A549 (cell line): ENCODE measurements at regions not wholly inside any gene's neighbourhood (a gene's known extent, or its start where the extent isn't known, plus 50 kb on each side); places are given as distances from the start of the nearest gene placed in this dataset.
A peak's percentile ranks its signal among the peaks of the same experiment; 100 is the strongest.

Experiments
- ATAC-seq, 2 experiments: fragments of 200-7000 bp in 1 of 2; fragments of >200 bp in 1 of 2; cut with Nextera tagmentation in 1 of 2; cut with Tn5 transposase in 1 of 2; 3 replicates each; pipeline versions ENCODE4 v1.8.0 to v1.9.1; 2018 to 2020; ENCODE audit warnings: mild to moderate bottlenecking in 1 of 2, moderate library complexity in 1 of 2
- CTCF ChIA-PET: fragments of 300-600 bp; sonication (Branson Sonifier 250); formaldehyde crosslinking; extraction: SDS; loops from one replicate; lab custom pipeline; 2021; ENCODE audit warnings: antibody characterized with exemption, inconsistent platforms; lab: Yijun Ruan, JAX
- POLR2A ChIA-PET: fragments of 350-600 bp; formaldehyde crosslinking; extraction: SDS; loops from one replicate; lab custom pipeline; 2021; ENCODE audit warnings: antibody characterized with exemption, inconsistent platforms; lab: Yijun Ruan, JAX
- DNase-seq, 2 experiments: peaks; one replicate each; pipeline versions ENCODE4 v3.0.0 to v3.0.0-alpha.2; 2011 to 2016; ENCODE audit warnings: low read depth in 1 of 2, low spot score in 1 of 2
- FAIRE-seq: peaks from 2 replicates; lab custom pipeline; 2011; peaks lifted over from hg19 to GRCh38; lab: Jason Lieb, UNC
- H3K27ac ChIP-seq, 2 experiments: fragments of >200 bp; sonication (Bioruptor Twin); formaldehyde crosslinking; 3 replicates each; pipeline ENCODE4 v1.5.1; 2016 to 2017
- H3K4me1 ChIP-seq: fragments of >200 bp; sonication (Bioruptor Twin); formaldehyde crosslinking; 3 replicates; pipeline ENCODE4 v1.6.1; 2016
- H3K4me2 ChIP-seq: fragments of >200 bp; sonication (Bioruptor Twin); formaldehyde crosslinking; 3 replicates; pipeline ENCODE4 v1.6.1; 2016
- H3K4me3 ChIP-seq: fragments of >200 bp; sonication (Bioruptor Twin); formaldehyde crosslinking; 3 replicates; pipeline ENCODE4 v1.5.1; 2016
- H3K9me3 ChIP-seq: fragments of >200 bp; sonication (Bioruptor Twin); formaldehyde crosslinking; 3 replicates; pipeline ENCODE4 v1.6.1; 2016
- BHLHE40 ChIP-seq: IDR thresholded peaks from 2 replicates; pipeline ENCODE4 v1.6.1; 2012; ENCODE audit warnings: low read depth, low read length, inconsistent platforms
- EHF ChIP-seq: fragments of 250-450 bp; sonication (Bioruptor Pico); IDR thresholded peaks from 2 replicates; pipeline ENCODE4 v1.5.0; 2020; ENCODE audit warnings: mild to moderate bottlenecking
- ESRRA ChIP-seq: fragments of 150-350 bp; IDR thresholded peaks from 2 replicates; pipeline ENCODE4 v1.6.1; 2014; ENCODE audit warnings: mild to moderate bottlenecking, low read length, borderline replicate concordance
- FOSL2 ChIP-seq, 2 experiments: fragments of 450-650 bp in 1 of 2; fragments of >200 bp in 1 of 2; sonication (Bioruptor Twin) in 1 of 2; formaldehyde crosslinking; IDR thresholded peaks; 2 replicates each; pipeline versions ENCODE4 v1.5.0 to v1.6.1; 2016 to 2020; ENCODE audit warnings: mild to moderate bottlenecking in 1 of 2, moderate library complexity in 1 of 2
- HOXB13 ChIP-seq: fragments of 250-450 bp; sonication (Bioruptor Pico); IDR thresholded peaks from 2 replicates; pipeline ENCODE4 v1.5.0; 2020; ENCODE audit warnings: low read depth, mild to moderate bottlenecking, moderate library complexity
- JUN ChIP-seq, 2 experiments: fragments of >200 bp; sonication (Bioruptor Twin); formaldehyde crosslinking; IDR thresholded peaks; 2 replicates in 1 of 2; 3 replicates in 1 of 2; pipeline ENCODE4 v1.6.1; 2016 to 2017
- JUNB ChIP-seq: fragments of >200 bp; sonication (Bioruptor Twin); formaldehyde crosslinking; IDR thresholded peaks from 2 replicates; pipeline ENCODE4 v1.6.1; 2016
- MAFK ChIP-seq: fragments of 450-650 bp; IDR thresholded peaks from 2 replicates; pipeline ENCODE4 v1.6.1; 2014; ENCODE audit not compliant: partially characterized antibody
- MYC ChIP-seq: IDR thresholded peaks from 2 replicates; pipeline ENCODE4 v1.6.1; 2012; ENCODE audit warnings: mild to moderate bottlenecking, inconsistent platforms, low read length, improper control_type of control experiment, borderline replicate concordance
- RFX5 ChIP-seq: fragments of 450-650 bp; IDR thresholded peaks from 2 replicates; pipeline ENCODE4 v1.7.1; 2014; ENCODE audit warnings: antibody characterized with exemption, mild to moderate bottlenecking, moderate library complexity
- RNF2 ChIP-seq: fragments of 200-600 bp; sonication (generic); IDR thresholded peaks from 2 replicates; pipeline ENCODE4 v1.6.1; 2016; ENCODE audit warnings: low read depth, mild to moderate bottlenecking, antibody characterized with exemption, moderate library complexity, borderline replicate concordance
- SMC3 ChIP-seq: fragments of >200 bp; sonication (Bioruptor Twin); formaldehyde crosslinking; IDR thresholded peaks from 3 replicates; pipeline ENCODE4 v1.6.1; 2018; ENCODE audit warnings: inconsistent platforms
- TFCP2L1 ChIP-seq: fragments of 250-450 bp; sonication (Bioruptor Pico); IDR thresholded peaks from 2 replicates; pipeline ENCODE4 v1.5.0; 2021; ENCODE audit warnings: mild to moderate bottlenecking
- ZNF302 ChIP-seq: fragments of 250-450 bp; sonication (Bioruptor Pico); IDR thresholded peaks from 2 replicates; pipeline ENCODE4 v1.9.0; 2021; ENCODE audit warnings: inconsistent platforms, mild to moderate bottlenecking, moderate library complexity
- ZSCAN20 ChIP-seq: fragments of 250-450 bp; sonication (Bioruptor Pico); IDR thresholded peaks from 2 replicates; pipeline ENCODE4 v1.8.0; 2022; ENCODE audit warnings: mild to moderate bottlenecking, moderate library complexity
- WGBS: methylation state at CpG from one replicate; pipeline ENCODE4 v1.1.6; 2017; ENCODE audit errors: missing lambda C conversion rate; 5-methylcytosine and 5-hydroxymethylcytosine counted together
- TF ChIP-seq, protein P1 (sequence below): fragments of 200-600 bp; sonication (generic); IDR thresholded peaks from 2 replicates; pipeline ENCODE4 v1.6.1; 2016; ENCODE audit warnings: antibody characterized with exemption, mild to moderate bottlenecking, moderate library complexity
- TF ChIP-seq, protein P2 (sequence below): fragments of 250-450 bp; sonication (Bioruptor Pico); IDR thresholded peaks from 2 replicates; pipeline ENCODE4 v1.5.0; 2020; ENCODE audit warnings: low read depth, mild to moderate bottlenecking, moderate library complexity

DNA sequence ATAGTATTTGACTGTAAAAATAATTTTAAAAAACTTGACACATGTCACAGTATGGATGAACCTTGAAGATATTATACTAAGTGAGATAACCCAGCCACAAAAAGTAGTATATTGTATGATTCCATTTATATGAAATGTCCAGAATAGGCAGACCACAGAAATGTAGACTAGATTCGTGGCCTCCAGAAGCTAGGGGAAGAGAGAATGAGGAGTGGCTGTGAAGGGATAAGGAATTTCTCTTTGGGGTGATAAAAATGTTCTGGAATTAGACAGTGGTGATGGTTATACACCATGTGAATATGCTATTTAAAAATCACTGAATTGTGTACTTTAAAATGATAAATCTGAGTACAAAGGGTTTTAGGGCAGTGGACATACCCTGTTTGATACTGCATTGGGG, 253.1 kb upstream of the DYNLRB2 start:
- CTCF ChIA-PET: interaction anchor here (1.8 kb wide), 1 partner anchor 18 kb away, joined by 3 read pairs; no protein-coding TSS in a partner anchor

DNA sequence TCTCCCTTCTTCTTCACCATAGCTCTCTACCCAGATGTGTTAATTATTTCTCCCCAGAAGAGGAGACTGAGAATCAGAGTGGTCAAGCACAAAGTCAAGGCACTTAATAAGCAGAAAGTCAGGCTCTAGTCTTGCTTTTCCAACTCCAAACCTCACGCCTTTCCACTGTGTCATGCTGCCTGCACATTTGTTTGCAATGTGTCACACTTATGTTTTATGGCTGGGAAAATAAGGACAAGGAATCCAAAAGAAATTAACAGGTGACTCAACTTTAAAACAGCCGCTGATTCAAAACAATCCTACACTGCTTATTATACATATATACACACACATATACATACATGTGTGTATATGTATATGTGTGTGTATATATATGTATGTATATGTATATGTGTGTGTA, 255.7 kb upstream of the DYNLRB2 start:
- DNase-seq: peak in 1 of 2 experiments; percentile 42
- Histone ChIP-seq H3K4me3 (no peak overlapping the region), H3K4me1 (peaks cover 9% of the 10 kb centered on the region), H3K4me2 (peak overlapping the region; percentile 27; the same call in 1 of the 3 replicates), H3K9me3 (no peaks in the 10 kb centered on the region), H3K27ac (peak overlapping the region in 1 of 2 experiments; percentile 14; a peak in 1 of 6 replicates)
- TF ChIP-seq JUNB (0 out of 2 replicates have a peak, but pooled peaks have one; percentile 25), JUN (IDR thresholded peaks at IDR 0.05) (no peak), ZNF302 (CRISPR knock-in tag) (no peak), ZSCAN20 (no peak), FOSL2 (IDR thresholded peaks at IDR 0.05) (0 out of 2 replicates have a peak, but pooled peaks have one; percentile 20), FOSL2 (CRISPR knock-in tag; IDR thresholded peaks at IDR 0.05) (peak; percentile 62), TFCP2L1 (CRISPR knock-in tag) (no peak)
- ATAC-seq: peak; percentile 56 to 71; a peak in 3 of 6 replicates
- WGBS: 4% methylated on average over 2 of the region's 2 CpGs
- no peak for FAIRE-seq
- ChIA-PET CTCF (no interaction called here), POLR2A (no interaction called here)

More for the DNA sequence above, 253.1 kb upstream of the DYNLRB2 start:
- POLR2A ChIA-PET: no interaction called here
- no peak for TF ChIP-seq ESRRA
- no peak for TF ChIP-seq MYC
- TF ChIP-seq SMC3: no peak
- no peak for TF ChIP-seq RNF2
- TF ChIP-seq EHF (CRISPR knock-in tag): no peak
- TF ChIP-seq, protein P1, sequence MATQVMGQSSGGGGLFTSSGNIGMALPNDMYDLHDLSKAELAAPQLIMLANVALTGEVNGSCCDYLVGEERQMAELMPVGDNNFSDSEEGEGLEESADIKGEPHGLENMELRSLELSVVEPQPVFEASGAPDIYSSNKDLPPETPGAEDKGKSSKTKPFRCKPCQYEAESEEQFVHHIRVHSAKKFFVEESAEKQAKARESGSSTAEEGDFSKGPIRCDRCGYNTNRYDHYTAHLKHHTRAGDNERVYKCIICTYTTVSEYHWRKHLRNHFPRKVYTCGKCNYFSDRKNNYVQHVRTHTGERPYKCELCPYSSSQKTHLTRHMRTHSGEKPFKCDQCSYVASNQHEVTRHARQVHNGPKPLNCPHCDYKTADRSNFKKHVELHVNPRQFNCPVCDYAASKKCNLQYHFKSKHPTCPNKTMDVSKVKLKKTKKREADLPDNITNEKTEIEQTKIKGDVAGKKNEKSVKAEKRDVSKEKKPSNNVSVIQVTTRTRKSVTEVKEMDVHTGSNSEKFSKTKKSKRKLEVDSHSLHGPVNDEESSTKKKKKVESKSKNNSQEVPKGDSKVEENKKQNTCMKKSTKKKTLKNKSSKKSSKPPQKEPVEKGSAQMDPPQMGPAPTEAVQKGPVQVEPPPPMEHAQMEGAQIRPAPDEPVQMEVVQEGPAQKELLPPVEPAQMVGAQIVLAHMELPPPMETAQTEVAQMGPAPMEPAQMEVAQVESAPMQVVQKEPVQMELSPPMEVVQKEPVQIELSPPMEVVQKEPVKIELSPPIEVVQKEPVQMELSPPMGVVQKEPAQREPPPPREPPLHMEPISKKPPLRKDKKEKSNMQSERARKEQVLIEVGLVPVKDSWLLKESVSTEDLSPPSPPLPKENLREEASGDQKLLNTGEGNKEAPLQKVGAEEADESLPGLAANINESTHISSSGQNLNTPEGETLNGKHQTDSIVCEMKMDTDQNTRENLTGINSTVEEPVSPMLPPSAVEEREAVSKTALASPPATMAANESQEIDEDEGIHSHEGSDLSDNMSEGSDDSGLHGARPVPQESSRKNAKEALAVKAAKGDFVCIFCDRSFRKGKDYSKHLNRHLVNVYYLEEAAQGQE: no peak
- TF ChIP-seq BHLHE40: no peak
- no peak for TF ChIP-seq HOXB13 (CRISPR knock-in tag)
- no peak for TF ChIP-seq RFX5
- Histone ChIP-seq H3K4me1 (peaks cover 9% of the 10 kb centered on the region), H3K4me2 (no peak overlapping the region), H3K27ac (no peak overlapping the region), H3K9me3 (no peaks in the 10 kb centered on the region), H3K4me3 (no peak overlapping the region)
- DNase-seq: no peak
- 34% methylated on average over 1 of the region's 1 CpG for WGBS
- ATAC-seq: no peak
- FAIRE-seq: no peak

DNA sequence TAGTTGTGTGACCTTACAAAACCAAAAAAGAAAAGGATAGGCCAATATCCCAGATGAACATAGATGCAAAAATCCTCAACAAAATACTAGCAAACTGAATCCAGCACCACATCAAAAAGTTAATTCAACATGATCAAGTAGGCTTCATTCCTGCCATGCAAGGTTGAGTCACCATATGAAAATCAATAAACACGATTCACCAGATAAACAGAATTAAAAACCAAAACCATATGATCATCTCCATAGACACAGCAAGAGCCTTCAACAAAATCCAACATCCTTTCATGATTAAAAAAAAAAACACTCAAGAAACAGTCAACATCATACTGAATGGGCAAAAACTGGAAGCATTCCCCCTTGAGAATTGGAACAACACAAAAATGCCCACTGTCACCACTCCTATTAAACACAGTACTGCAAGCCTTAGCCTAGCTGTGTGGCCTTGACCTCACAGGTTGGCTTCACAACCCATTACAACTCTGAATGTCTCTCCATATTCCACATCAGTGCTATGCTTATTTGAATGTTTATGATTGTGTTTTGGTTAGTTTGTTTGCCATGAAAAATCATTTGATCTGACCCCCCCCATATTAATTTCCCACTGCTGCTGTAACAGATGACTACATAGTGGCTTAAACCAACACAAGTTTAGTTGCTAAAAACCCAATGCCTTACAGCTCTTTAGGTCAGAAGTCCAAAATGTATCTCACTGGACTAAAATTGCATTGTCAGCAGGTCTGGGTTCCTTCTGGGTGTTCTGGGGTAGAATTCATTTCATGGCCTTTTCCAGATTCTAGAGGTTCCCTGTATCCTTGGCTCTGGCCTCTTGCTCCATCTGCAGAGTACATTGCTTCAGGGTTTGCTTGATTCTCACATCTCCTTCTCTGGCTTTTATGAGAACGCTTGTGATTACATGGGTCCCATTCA, 257.1 kb upstream of the DYNLRB2 start:
- 43% methylated on average over 2 of the region's 2 CpGs for WGBS
- Histone ChIP-seq H3K4me2 (no peak overlapping the region), H3K4me3 (no peak overlapping the region), H3K9me3 (no peaks in the 10 kb centered on the region), H3K27ac (no peak overlapping the region), H3K4me1 (peaks cover 9% of the 10 kb centered on the region)
- POLR2A ChIA-PET: no interaction called here
- ATAC-seq (no peak), FAIRE-seq (no peak), DNase-seq (no peak)
- CTCF ChIA-PET: no interaction called here
- TF ChIP-seq, protein P2, sequence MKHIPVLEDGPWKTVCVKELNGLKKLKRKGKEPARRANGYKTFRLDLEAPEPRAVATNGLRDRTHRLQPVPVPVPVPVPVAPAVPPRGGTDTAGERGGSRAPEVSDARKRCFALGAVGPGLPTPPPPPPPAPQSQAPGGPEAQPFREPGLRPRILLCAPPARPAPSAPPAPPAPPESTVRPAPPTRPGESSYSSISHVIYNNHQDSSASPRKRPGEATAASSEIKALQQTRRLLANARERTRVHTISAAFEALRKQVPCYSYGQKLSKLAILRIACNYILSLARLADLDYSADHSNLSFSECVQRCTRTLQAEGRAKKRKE: no peak
- TF ChIP-seq SMC3 (no peak), MAFK (peak; percentile 94)
